NCI-H1105 (cell line): ENCODE measurements at regions not wholly inside any gene's neighbourhood (a gene's known extent, or its start where the extent isn't known, plus 50 kb on each side); places are given as distances from the start of the nearest gene placed in this dataset.
"Not testable (repeated sequence)": the region's sequence is repeated elsewhere in the genome, so short reads cannot be mapped to it uniquely, and the experiment has no call there.

ENCODE experiments used
- DNase-seq: peaks from one replicate; lab custom pipeline; 2025; lab: John Stamatoyannopoulos, UW

GRCh38 chr21:17139696-17140095, 373.1 kb upstream of the CXADR start:
- no peak for DNase-seq

- DNase-seq = no peak
Measured at GRCh38 chr21:17146426-17146825, 366.4 kb upstream of the CXADR start.

- no peak for DNase-seq
Measured at GRCh38 chr21:17159697-17160096, 353.1 kb upstream of the CXADR start.

GRCh38 chr21:17185674-17186073, 327.2 kb upstream of the CXADR start:
- no peak for DNase-seq

- DNase-seq = no peak
Measured at GRCh38 chr21:17189963-17190362, 322.9 kb upstream of the CXADR start.

GRCh38 chr21:17191346-17191993, 321.4 kb upstream of the CXADR start:
- no peak for DNase-seq

GRCh38 chr21:17195351-17195750, 317.5 kb upstream of the CXADR start:
- no peak for DNase-seq

- no peak for DNase-seq
Measured at GRCh38 chr21:17195976-17196375, 316.9 kb upstream of the CXADR start.

- no peak for DNase-seq
Measured at GRCh38 chr21:17196623-17197022, 316.2 kb upstream of the CXADR start.

GRCh38 chr21:17197996-17198395, 314.8 kb upstream of the CXADR start:
- DNase-seq = no peak

- DNase-seq = no peak
Measured at GRCh38 chr21:17200250-17200649, 312.6 kb upstream of the CXADR start.

- DNase-seq = no peak
Measured at GRCh38 chr21:17201741-17202260, 311.0 kb upstream of the CXADR start.

GRCh38 chr21:17214801-17215200, 298.0 kb upstream of the CXADR start:
- DNase-seq = no peak

GRCh38 chr21:17219050-17219449, 293.8 kb upstream of the CXADR start:
- not testable (repeated sequence) for DNase-seq

GRCh38 chr21:17231124-17231523, 281.7 kb upstream of the CXADR start:
- no peak for DNase-seq

GRCh38 chr21:17231771-17232170, 281.1 kb upstream of the CXADR start:
- DNase-seq = no peak

- DNase-seq = no peak
Measured at GRCh38 chr21:17238468-17238867, 274.4 kb upstream of the CXADR start.

- DNase-seq = peak; percentile 81
Measured at GRCh38 chr21:17250778-17251241, 262.0 kb upstream of the CXADR start.

- DNase-seq = no peak
Measured at GRCh38 chr21:17257784-17258183, 255.1 kb upstream of the CXADR start.

GRCh38 chr21:17264182-17264581, 248.7 kb upstream of the CXADR start:
- DNase-seq = no peak

- DNase-seq = no peak
Measured at GRCh38 chr21:17269760-17270159, 243.1 kb upstream of the CXADR start.

GRCh38 chr21:17270229-17270628, 242.6 kb upstream of the CXADR start:
- DNase-seq = peak; percentile 33

GRCh38 chr21:17279663-17280062, 233.2 kb upstream of the CXADR start:
- no peak for DNase-seq

GRCh38 chr21:17293016-17293562, 219.8 kb upstream of the CXADR start:
- DNase-seq = not testable (repeated sequence)
